Liver (tissue), 8 donors: ENCODE measurements at regions not wholly inside any gene's neighbourhood (a gene's known extent, or its start where the extent isn't known, plus 50 kb on each side); places are given as distances from the start of the nearest gene placed in this dataset.

Experiments used
- DNase-seq: peaks from one replicate; pipeline ENCODE4 v3.0.0-alpha.2; 2017; ENCODE audit warnings: low spot score
- H3K27ac ChIP-seq, 2 donors: one replicate each; pipeline ENCODE4 v1.7.0; 2013; ENCODE audit warnings: inconsistent platforms in 2 of 2, low read length in 2 of 2, control low read depth in 1 of 2, low read depth in 1 of 2, mild to moderate bottlenecking in 1 of 2
- H3K27me3 ChIP-seq, 4 donors: one replicate each; pipeline versions ENCODE4 v1.6.1 to v1.7.0; 2013; ENCODE audit warnings: low read length in 3 of 4, inconsistent platforms in 1 of 4, mild to moderate bottlenecking in 1 of 4, moderate library complexity in 1 of 4; ENCODE audit not compliant: control insufficient read depth in 4 of 4, insufficient read depth in 4 of 4
- H3K36me3 ChIP-seq, 4 donors: one replicate each; pipeline versions ENCODE4 v1.6.1 to v1.7.0; 2013; ENCODE audit warnings: low read length in 3 of 4, mild to moderate bottlenecking in 3 of 4, low read depth in 1 of 4, moderate library complexity in 1 of 4; ENCODE audit not compliant: control insufficient read depth in 4 of 4, insufficient read depth in 3 of 4
- H3K4me1 ChIP-seq, 4 donors: one replicate each; pipeline versions ENCODE4 v1.6.1 to v1.7.0; 2013; ENCODE audit warnings: low read length in 3 of 4, mild to moderate bottlenecking in 3 of 4, moderate library complexity in 1 of 4; ENCODE audit not compliant: control insufficient read depth in 4 of 4, insufficient read depth in 4 of 4
- H3K4me3 ChIP-seq, 3 donors: one replicate each; pipeline versions ENCODE4 v1.6.1 to v1.7.0; 2013; ENCODE audit warnings: low read length in 3 of 3, control low read depth in 1 of 3, low read depth in 1 of 3, mild to moderate bottlenecking in 1 of 3
- H3K9ac ChIP-seq, 2 donors: one replicate each; pipeline ENCODE4 v1.7.0; 2013; ENCODE audit warnings: low read length in 2 of 2, mild to moderate bottlenecking in 2 of 2, moderate library complexity in 2 of 2, control low read depth in 1 of 2, low read depth in 1 of 2
- H3K9me3 ChIP-seq, 4 donors: one replicate each; pipeline versions ENCODE4 v1.6.1 to v1.7.0; 2013; ENCODE audit warnings: low read length in 3 of 4; ENCODE audit not compliant: control insufficient read depth in 4 of 4
- EGR1 ChIP-seq, 2 donors: IDR thresholded peaks; 2 replicates each; pipeline ENCODE4 v1.6.1; 2016 to 2018; ENCODE audit warnings: antibody characterized with exemption in 2 of 2, low read depth in 2 of 2
- FOXA1 ChIP-seq: IDR thresholded peaks from 2 replicates; pipeline ENCODE4 v1.6.1; 2016; ENCODE audit warnings: antibody characterized with exemption
- FOXA2 ChIP-seq: IDR thresholded peaks from 2 replicates; pipeline ENCODE4 v1.6.1; 2016; ENCODE audit warnings: antibody characterized with exemption
- HNF4A ChIP-seq, 2 donors: conservative IDR thresholded peaks; 2 replicates each; pipeline ENCODE4 v1.6.1; 2016; ENCODE audit warnings: antibody characterized with exemption in 2 of 2, mild to moderate bottlenecking in 2 of 2
- JUND ChIP-seq, 2 donors: IDR thresholded peaks; 2 replicates each; pipeline ENCODE4 v1.6.1; 2016; ENCODE audit warnings: antibody characterized with exemption in 2 of 2
- RAD21 ChIP-seq, 2 donors: IDR thresholded peaks; 2 replicates each; pipeline ENCODE4 v1.6.1; 2016; ENCODE audit warnings: antibody characterized with exemption in 2 of 2, mild to moderate bottlenecking in 2 of 2
- REST ChIP-seq: IDR thresholded peaks from 2 replicates; pipeline ENCODE4 v1.6.1; 2016; ENCODE audit warnings: antibody characterized with exemption, mild to moderate bottlenecking
- RXRA ChIP-seq, 2 donors: IDR thresholded peaks; 2 replicates each; pipeline ENCODE4 v1.6.1; 2017 to 2018; ENCODE audit warnings: antibody characterized with exemption in 2 of 2, mild to moderate bottlenecking in 1 of 2
- SP1 ChIP-seq: IDR thresholded peaks from 2 replicates; pipeline ENCODE4 v1.6.1; 2018; ENCODE audit warnings: antibody characterized with exemption, mild to moderate bottlenecking
- TAF1 ChIP-seq: conservative IDR thresholded peaks from 2 replicates; pipeline ENCODE4 v1.6.1; 2016; ENCODE audit warnings: antibody characterized with exemption, mild to moderate bottlenecking
- YY1 ChIP-seq: IDR thresholded peaks from 2 replicates; pipeline ENCODE4 v1.6.1; 2016; ENCODE audit warnings: antibody characterized with exemption, mild to moderate bottlenecking
- WGBS: extraction: QIAGEN DNeasy Blood & Tissue Kit; methylation state at CpG from one replicate; pipeline ENCODE4 v1.1.7; 2013; 5-methylcytosine and 5-hydroxymethylcytosine counted together
- TF ChIP-seq, protein P1 (sequence below): IDR thresholded peaks from 2 replicates; pipeline ENCODE4 v1.6.1; 2016; ENCODE audit warnings: antibody characterized with exemption
- TF ChIP-seq, protein P2 (sequence below): fragments of 150-350 bp; IDR thresholded peaks from 2 replicates; pipeline ENCODE4 v1.5.1; 2017; ENCODE audit warnings: improper control_type of control experiment, low read depth, low read length; ENCODE audit not compliant: missing input control
- donor health status: healthy.
- donor health status: healthy.
- donor health status: healthy.
- donor health status: healthy.
- donor health status: healthy.

- no peak for TF ChIP-seq REST
- TF ChIP-seq RAD21 (IDR thresholded peaks at IDR 0.05): no peak
- no peak for TF ChIP-seq FOXA1
- TF ChIP-seq, protein P1, sequence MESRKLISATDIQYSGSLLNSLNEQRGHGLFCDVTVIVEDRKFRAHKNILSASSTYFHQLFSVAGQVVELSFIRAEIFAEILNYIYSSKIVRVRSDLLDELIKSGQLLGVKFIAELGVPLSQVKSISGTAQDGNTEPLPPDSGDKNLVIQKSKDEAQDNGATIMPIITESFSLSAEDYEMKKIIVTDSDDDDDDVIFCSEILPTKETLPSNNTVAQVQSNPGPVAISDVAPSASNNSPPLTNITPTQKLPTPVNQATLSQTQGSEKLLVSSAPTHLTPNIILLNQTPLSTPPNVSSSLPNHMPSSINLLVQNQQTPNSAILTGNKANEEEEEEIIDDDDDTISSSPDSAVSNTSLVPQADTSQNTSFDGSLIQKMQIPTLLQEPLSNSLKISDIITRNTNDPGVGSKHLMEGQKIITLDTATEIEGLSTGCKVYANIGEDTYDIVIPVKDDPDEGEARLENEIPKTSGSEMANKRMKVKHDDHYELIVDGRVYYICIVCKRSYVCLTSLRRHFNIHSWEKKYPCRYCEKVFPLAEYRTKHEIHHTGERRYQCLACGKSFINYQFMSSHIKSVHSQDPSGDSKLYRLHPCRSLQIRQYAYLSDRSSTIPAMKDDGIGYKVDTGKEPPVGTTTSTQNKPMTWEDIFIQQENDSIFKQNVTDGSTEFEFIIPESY: no peak
- no peak for TF ChIP-seq FOXA2
Measured at GRCh38 chr17:37831492-37831891, 86.6 kb upstream of the HNF1B start (continued).

DNA sequence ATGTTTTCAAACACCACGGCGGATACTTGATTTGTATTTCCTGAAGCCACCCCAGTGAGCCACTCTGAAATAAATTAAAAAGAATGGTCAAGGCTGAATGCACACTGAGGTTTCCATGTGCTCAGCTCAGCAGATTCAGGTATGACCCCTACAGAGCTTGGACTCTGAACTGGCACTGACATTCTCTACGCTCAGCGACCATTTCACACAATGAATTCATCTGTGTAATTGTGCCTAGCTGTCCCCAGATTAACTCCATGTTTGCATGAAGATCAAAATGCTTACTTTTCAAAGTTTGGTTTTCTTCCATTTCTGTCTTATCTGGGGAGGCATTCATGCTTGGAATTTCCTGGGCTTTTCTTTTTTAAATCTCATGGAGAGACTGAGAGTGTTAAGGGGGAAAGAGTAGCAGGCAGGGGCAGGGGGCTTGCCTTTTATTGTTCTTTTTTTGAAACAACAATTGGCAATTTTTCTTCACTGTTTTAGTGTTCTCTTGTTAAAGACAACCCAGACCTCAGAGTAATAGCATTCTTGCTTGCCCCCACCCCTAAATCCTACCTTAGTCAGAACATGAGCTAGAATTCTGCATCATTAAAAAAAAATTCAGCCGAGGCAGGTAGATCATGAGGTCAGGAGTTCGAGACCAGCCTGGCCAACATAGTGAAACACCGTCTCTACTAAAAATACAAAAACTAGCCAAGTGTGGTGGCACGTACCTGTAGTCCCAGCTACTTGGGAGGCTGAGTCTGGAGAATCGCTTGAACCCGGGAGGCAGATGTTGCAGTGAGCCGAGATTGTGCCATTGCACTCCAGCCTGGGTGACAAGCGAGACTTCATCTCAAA is 85.5 kb upstream of the HNF1B start:
- H3K27me3 ChIP-seq: no peaks in the 10 kb centered on the region
- no peak overlapping the region for H3K9ac ChIP-seq
- H3K36me3 ChIP-seq: no peaks in the 10 kb centered on the region
- H3K9me3 ChIP-seq: no peaks in the 10 kb centered on the region
- WGBS: 81% methylated on average over 12 of the region's 12 CpGs
- DNase-seq: no peak
- H3K27ac ChIP-seq: no peak overlapping the region
- no peaks in the 10 kb centered on the region for H3K4me1 ChIP-seq
- no peak overlapping the region for H3K4me3 ChIP-seq
- TF ChIP-seq YY1: no peak
- no peak for TF ChIP-seq JUND (IDR thresholded peaks at IDR 0.05)
- no peak for TF ChIP-seq FOXA1
- TF ChIP-seq RXRA (IDR thresholded peaks at IDR 0.05): no peak
- TF ChIP-seq, protein P2, sequence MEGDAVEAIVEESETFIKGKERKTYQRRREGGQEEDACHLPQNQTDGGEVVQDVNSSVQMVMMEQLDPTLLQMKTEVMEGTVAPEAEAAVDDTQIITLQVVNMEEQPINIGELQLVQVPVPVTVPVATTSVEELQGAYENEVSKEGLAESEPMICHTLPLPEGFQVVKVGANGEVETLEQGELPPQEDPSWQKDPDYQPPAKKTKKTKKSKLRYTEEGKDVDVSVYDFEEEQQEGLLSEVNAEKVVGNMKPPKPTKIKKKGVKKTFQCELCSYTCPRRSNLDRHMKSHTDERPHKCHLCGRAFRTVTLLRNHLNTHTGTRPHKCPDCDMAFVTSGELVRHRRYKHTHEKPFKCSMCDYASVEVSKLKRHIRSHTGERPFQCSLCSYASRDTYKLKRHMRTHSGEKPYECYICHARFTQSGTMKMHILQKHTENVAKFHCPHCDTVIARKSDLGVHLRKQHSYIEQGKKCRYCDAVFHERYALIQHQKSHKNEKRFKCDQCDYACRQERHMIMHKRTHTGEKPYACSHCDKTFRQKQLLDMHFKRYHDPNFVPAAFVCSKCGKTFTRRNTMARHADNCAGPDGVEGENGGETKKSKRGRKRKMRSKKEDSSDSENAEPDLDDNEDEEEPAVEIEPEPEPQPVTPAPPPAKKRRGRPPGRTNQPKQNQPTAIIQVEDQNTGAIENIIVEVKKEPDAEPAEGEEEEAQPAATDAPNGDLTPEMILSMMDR: no peak
- TF ChIP-seq TAF1: no peak
- TF ChIP-seq, protein P1: no peak
- TF ChIP-seq HNF4A (conservative IDR thresholded peaks at IDR 0.05): no peak
- no peak for TF ChIP-seq SP1
- TF ChIP-seq EGR1 (IDR thresholded peaks at IDR 0.05; ENCODE audit: low read depth in 2 of 2): no peak
